SK-N-SH (cell line): ENCODE measurements at regions not wholly inside any gene's neighbourhood (a gene's known extent, or its start where the extent isn't known, plus 50 kb on each side); places are given as distances from the start of the nearest gene placed in this dataset.

Source experiments
- CTCF ChIA-PET: fragments of 300-600, 350-600 bp; formaldehyde crosslinking; extraction: SDS; loops from one replicate; lab custom pipeline; 2021; lab: Yijun Ruan, JAX
- POLR2A ChIA-PET: fragments of 350-600 bp; sonication (Branson Sonifier 250); formaldehyde crosslinking; extraction: SDS; loops from one replicate; lab custom pipeline; 2020; ENCODE audit warnings: antibody characterized with exemption, inconsistent platforms; lab: Yijun Ruan, JAX
- DNase-seq: peaks from one replicate; pipeline ENCODE4 v3.0.0; 2012
- H2AFZ ChIP-seq: fragments of 200-600 bp; sonication (generic); 2 replicates; pipeline ENCODE4 v1.8.1; 2016; ENCODE audit warnings: antibody characterized with exemption, mild to moderate bottlenecking, low read depth
- H3F3A ChIP-seq: fragments of 200-600 bp; sonication (generic); replicated peaks from 2 replicates; pipeline ENCODE3; 2016; ENCODE audit warnings: antibody characterized with exemption, mild to moderate bottlenecking; ENCODE audit not compliant: insufficient read depth
- H3K27ac ChIP-seq, 2 experiments: fragments of 200-500 bp in 1 of 2; fragments of 200-600 bp in 1 of 2; sonication (Bioruptor generic) in 1 of 2; sonication (generic), shearing (Covaris generic) in 1 of 2; 2 replicates each; pipeline versions ENCODE4 v1.5.1 to v1.6.1; 2014 to 2016; ENCODE audit warnings: low read depth in 2 of 2, inconsistent platforms in 1 of 2, low read length in 1 of 2, mild to moderate bottlenecking in 1 of 2, mixed read lengths in 1 of 2
- H3K27me3 ChIP-seq: fragments of 200-600 bp; sonication (generic), shearing (Covaris generic); 2 replicates; pipeline ENCODE4 v1.6.1; 2016; ENCODE audit warnings: mixed run types; ENCODE audit not compliant: insufficient read depth
- H3K36me3 ChIP-seq, 2 experiments: fragments of 200-500 bp in 1 of 2; fragments of 200-600 bp in 1 of 2; sonication (Bioruptor generic) in 1 of 2; sonication (generic) in 1 of 2; replicated peaks in 1 of 2; 2 replicates each; pipeline versions ENCODE3 to v1.5.1; 2014 to 2016; ENCODE audit warnings: low read length in 1 of 2, mild to moderate bottlenecking in 1 of 2; ENCODE audit not compliant: insufficient read depth in 2 of 2, control insufficient read depth in 1 of 2
- H3K4me1 ChIP-seq, 2 experiments: fragments of 200-500 bp in 1 of 2; fragments of 200-600 bp in 1 of 2; sonication (Bioruptor generic) in 1 of 2; sonication (generic), shearing (Covaris generic) in 1 of 2; 2 replicates each; pipeline versions ENCODE4 v1.5.1 to v1.6.1; 2014 to 2016; ENCODE audit warnings: low read depth in 1 of 2, low read length in 1 of 2, mixed run types in 1 of 2; ENCODE audit not compliant: insufficient read depth in 2 of 2, control insufficient read depth in 1 of 2
- H3K4me2 ChIP-seq: fragments of 200-600 bp; sonication (generic), shearing (Covaris generic); 2 replicates; pipeline ENCODE4 v1.6.1; 2017; ENCODE audit warnings: mixed run types
- H3K4me3 ChIP-seq, 2 experiments: fragments of 200-500 bp in 1 of 2; fragments of 200-600 bp in 1 of 2; sonication (Bioruptor generic) in 1 of 2; sonication (generic), shearing (Covaris generic) in 1 of 2; 2 replicates each; pipeline versions ENCODE4 v1.5.1 to v1.8.1; 2014 to 2016; ENCODE audit warnings: low read depth in 2 of 2, inconsistent platforms in 1 of 2, low read length in 1 of 2, mild to moderate bottlenecking in 1 of 2, mixed read lengths in 1 of 2, moderate library complexity in 1 of 2
- H3K79me2 ChIP-seq: fragments of 200-600 bp; sonication (generic); 2 replicates; pipeline ENCODE4 v1.8.1; 2017; ENCODE audit warnings: mild to moderate bottlenecking; ENCODE audit not compliant: insufficient read depth
- H3K9ac ChIP-seq: fragments of 200-600 bp; sonication (generic); 2 replicates; pipeline ENCODE4 v1.6.1; 2017; ENCODE audit warnings: mixed run types
- H3K9me2 ChIP-seq: fragments of 200-600 bp; sonication (generic); 2 replicates; pipeline ENCODE4 v1.6.1; 2017; ENCODE audit warnings: mixed run types
- H3K9me3 ChIP-seq: fragments of 200-600 bp; sonication (generic); 2 replicates; pipeline ENCODE4 v1.6.1; 2017; ENCODE audit warnings: mixed run types, mild to moderate bottlenecking, moderate library complexity
- H4K20me1 ChIP-seq: fragments of 200-600 bp; sonication (generic); 2 replicates; pipeline ENCODE4 v1.6.1; 2017; ENCODE audit warnings: mild to moderate bottlenecking, mixed run types; ENCODE audit not compliant: insufficient read depth
- CHD2 ChIP-seq: fragments of 150-350 bp; IDR thresholded peaks from 2 replicates; pipeline ENCODE4 v1.6.1; 2018; ENCODE audit warnings: low read length; ENCODE audit not compliant: partially characterized antibody
- CTCF ChIP-seq: fragments of 200-600 bp; sonication (generic); IDR thresholded peaks from 2 replicates; pipeline ENCODE4 v1.6.1; 2017; ENCODE audit warnings: antibody characterized with exemption, mild to moderate bottlenecking, moderate library complexity
- EP300 ChIP-seq, 2 experiments: IDR thresholded peaks; 2 replicates each; pipeline versions ENCODE4 v1.4.0 to v1.6.1; 2012; ENCODE audit warnings: borderline replicate concordance in 1 of 2, low read depth in 1 of 2, low read length in 1 of 2
- FOSL2 ChIP-seq: IDR thresholded peaks from 2 replicates; pipeline ENCODE4 v1.4.0; 2012; ENCODE audit warnings: low read depth, mild to moderate bottlenecking, moderate library complexity, borderline replicate concordance
- FOXJ3 ChIP-seq: sonication (generic); formaldehyde crosslinking; IDR thresholded peaks from 2 replicates; pipeline ENCODE4 v1.5.1; 2020; ENCODE audit warnings: mild to moderate bottlenecking, missing genetic modification reagents
- GATA2 ChIP-seq: sonication (generic); formaldehyde crosslinking; IDR thresholded peaks from 2 replicates; pipeline ENCODE4 v1.5.0; 2020; ENCODE audit warnings: mild to moderate bottlenecking, missing genetic modification reagents
- MEF2A ChIP-seq: IDR thresholded peaks from 2 replicates; pipeline ENCODE4 v1.4.0; 2012; ENCODE audit warnings: low read depth, borderline replicate concordance
- MXI1 ChIP-seq: IDR thresholded peaks from 2 replicates; pipeline ENCODE4 v1.6.1; 2012; ENCODE audit warnings: mild to moderate bottlenecking, low read depth, low read length, improper control_type of control experiment
- NFIC ChIP-seq: IDR thresholded peaks from 2 replicates; pipeline ENCODE4 v1.4.0; 2012; ENCODE audit warnings: borderline replicate concordance
- PBX3 ChIP-seq: IDR thresholded peaks from 2 replicates; pipeline ENCODE4; 2012
- POLR2AphosphoS5 ChIP-seq: IDR thresholded peaks from 2 replicates; pipeline ENCODE4 v1.6.1; 2012; ENCODE audit warnings: low read depth, low read length
- RAD21 ChIP-seq: IDR thresholded peaks from 2 replicates; pipeline ENCODE4 v1.6.1; 2012; ENCODE audit warnings: mild to moderate bottlenecking, low read length
- REST ChIP-seq: IDR thresholded peaks from 2 replicates; pipeline ENCODE4 v1.6.1; 2012; ENCODE audit warnings: mild to moderate bottlenecking, low read depth, low read length, moderate library complexity
- SIN3A ChIP-seq: IDR thresholded peaks from 2 replicates; pipeline ENCODE4 v1.6.1; 2012; ENCODE audit warnings: low read depth, mild to moderate bottlenecking, low read length, moderate library complexity, borderline replicate concordance
- TAF1 ChIP-seq: IDR thresholded peaks from 2 replicates; pipeline ENCODE4 v1.6.1; 2012; ENCODE audit warnings: low read depth, mild to moderate bottlenecking, low read length, moderate library complexity, borderline replicate concordance
- TEAD4 ChIP-seq: IDR thresholded peaks from 2 replicates; pipeline ENCODE4 v1.4.0; 2012; ENCODE audit warnings: mild to moderate bottlenecking, borderline replicate concordance; ENCODE audit not compliant: insufficient read depth
- USF1 ChIP-seq: IDR thresholded peaks from 2 replicates; pipeline ENCODE4 v1.4.0; 2012; ENCODE audit warnings: low read depth, borderline replicate concordance
- USF2 ChIP-seq: fragments of 150-350 bp; IDR thresholded peaks from 2 replicates; pipeline ENCODE4 v1.6.1; 2017; ENCODE audit warnings: antibody characterized with exemption, low read length, low read depth, borderline replicate concordance
- ZBTB33 ChIP-seq: IDR thresholded peaks from 2 replicates; pipeline ENCODE4 v1.4.0; 2012; ENCODE audit warnings: low read depth, borderline replicate concordance
- WGBS: methylation state at CpG from one replicate; pipeline ENCODE4 v1.1.6; 2017; ENCODE audit warnings: low lambda C conversion rate; 5-methylcytosine and 5-hydroxymethylcytosine counted together

- POLR2A ChIA-PET: no interaction called here
- Histone ChIP-seq H3K36me3 (no peaks in the 10 kb centered on the region), H3K4me1 (peaks cover 6 to 9% of the 10 kb centered on the region in 2 experiments; a peak in 2 of 4 replicates), H3K9me2 (no peaks in the 10 kb centered on the region), H3F3A (no peaks in the 10 kb centered on the region), H3K9me3 (no peaks in the 10 kb centered on the region), H3K4me3 (no peak overlapping the region), H4K20me1 (no peaks in the 10 kb centered on the region), H3K27me3 (peaks cover 21% of the 10 kb centered on the region; the same call in 1 of the 2 replicates), H3K4me2 (no peak overlapping the region), H2AFZ (no peak overlapping the region), H3K9ac (no peak overlapping the region), H3K79me2 (no peaks in the 10 kb centered on the region), H3K27ac (peak overlapping the region in 1 of 2 experiments; percentile 11; a peak in 1 of 4 replicates)
- CTCF ChIA-PET: no interaction called here
- 66% methylated on average over 22 of the region's 22 CpGs for WGBS
- DNase-seq: peak; percentile 27
- TF ChIP-seq EP300 (IDR thresholded peaks at IDR 0.05; ENCODE audit: borderline replicate concordance in 1 of 2, low read depth in 1 of 2, low read length in 1 of 2) (no peak), TAF1 (no peak), USF2 (no peak), ZBTB33 (no peak), TEAD4 (no peak), GATA2 (no peak), SIN3A (no peak), USF1 (no peak), CHD2 (no peak), NFIC (no peak), POLR2AphosphoS5 (no peak), MEF2A (no peak), MXI1 (no peak), PBX3 (no peak), REST (no peak), CTCF (no peak), FOSL2 (no peak), RAD21 (no peak), FOXJ3 (CRISPR knock-in tag) (no peak)
Measured at GRCh38 chr21:38675182-38675824, 130.4 kb upstream of the ETS2 start.
